CD4-positive, alpha-beta T cell treated with Interferon alpha-2 for 1 hour (primary cell): ENCODE measurements at regions not wholly inside any gene's neighbourhood (a gene's known extent, or its start where the extent isn't known, plus 50 kb on each side); places are given as distances from the start of the nearest gene placed in this dataset.
A peak's percentile ranks its signal among the peaks of the same experiment; 100 is the strongest.
"Not testable (repeated sequence)": the region's sequence is repeated elsewhere in the genome, so short reads cannot be mapped to it uniquely, and the experiment has no call there.

Experiments
- DNase-seq, 2 donors: peaks; one replicate each; pipeline ENCODE4 v3.0.0-alpha.2; 2020 to 2022

DNA sequence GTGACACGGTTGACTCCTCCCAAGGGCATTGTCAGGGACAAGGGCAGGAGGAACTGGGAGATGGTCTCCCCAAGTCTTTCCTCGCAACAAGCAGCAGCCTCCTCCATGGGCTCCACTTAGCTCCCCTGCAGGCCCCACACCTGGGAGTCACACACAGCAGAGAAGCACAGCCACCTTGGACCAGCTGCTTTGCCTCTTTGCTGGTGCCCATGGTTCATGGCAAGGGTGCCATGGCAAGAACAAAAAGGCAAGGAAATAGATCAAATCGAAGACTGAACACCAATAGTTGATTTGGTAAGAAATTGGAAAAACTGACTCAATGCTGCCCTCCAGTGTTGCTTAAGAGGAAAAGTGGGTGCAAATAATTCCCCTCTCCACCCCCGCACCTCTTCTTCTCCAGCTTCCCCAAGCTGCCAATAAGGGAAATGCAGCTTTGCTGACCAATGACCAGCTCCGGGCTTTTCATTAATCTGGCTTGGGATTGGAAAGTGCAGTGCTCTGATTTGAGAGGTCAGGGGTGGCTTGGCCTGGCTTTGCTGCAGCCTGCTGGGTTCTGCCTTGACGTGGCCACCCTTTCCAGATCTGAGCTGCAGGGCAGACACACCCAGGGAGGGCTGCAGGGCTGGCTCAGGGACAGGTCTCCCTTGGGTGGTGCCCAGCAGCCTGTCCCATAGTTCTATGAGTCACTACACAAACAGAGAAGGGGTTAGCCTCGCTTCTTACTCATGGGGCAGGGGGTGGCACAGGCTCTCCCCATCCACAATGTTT lies 162.0 kb downstream of the KLF13 start:
- peak; percentile 58 to 71 for DNase-seq

DNA sequence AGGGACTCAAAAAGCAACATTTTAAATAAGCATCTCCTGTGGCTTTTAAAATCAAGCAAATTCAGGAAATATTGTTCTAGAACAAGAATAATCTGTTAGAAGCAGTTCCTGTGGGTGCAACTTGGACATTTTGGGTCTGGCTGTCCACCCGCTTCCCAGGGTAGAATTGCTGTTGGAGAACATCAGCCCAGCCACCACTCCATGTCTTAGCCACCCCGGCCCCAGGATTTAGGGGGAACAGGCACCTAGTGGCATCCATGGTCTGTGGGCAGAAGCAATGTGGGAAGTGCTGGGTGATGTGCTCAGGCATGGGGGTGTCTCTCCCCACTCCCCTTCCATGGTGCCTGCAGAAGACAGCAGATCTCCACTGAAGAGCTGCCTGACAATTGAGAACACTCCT lies 162.6 kb downstream of the KLF13 start:
- DNase-seq = no peak

DNA sequence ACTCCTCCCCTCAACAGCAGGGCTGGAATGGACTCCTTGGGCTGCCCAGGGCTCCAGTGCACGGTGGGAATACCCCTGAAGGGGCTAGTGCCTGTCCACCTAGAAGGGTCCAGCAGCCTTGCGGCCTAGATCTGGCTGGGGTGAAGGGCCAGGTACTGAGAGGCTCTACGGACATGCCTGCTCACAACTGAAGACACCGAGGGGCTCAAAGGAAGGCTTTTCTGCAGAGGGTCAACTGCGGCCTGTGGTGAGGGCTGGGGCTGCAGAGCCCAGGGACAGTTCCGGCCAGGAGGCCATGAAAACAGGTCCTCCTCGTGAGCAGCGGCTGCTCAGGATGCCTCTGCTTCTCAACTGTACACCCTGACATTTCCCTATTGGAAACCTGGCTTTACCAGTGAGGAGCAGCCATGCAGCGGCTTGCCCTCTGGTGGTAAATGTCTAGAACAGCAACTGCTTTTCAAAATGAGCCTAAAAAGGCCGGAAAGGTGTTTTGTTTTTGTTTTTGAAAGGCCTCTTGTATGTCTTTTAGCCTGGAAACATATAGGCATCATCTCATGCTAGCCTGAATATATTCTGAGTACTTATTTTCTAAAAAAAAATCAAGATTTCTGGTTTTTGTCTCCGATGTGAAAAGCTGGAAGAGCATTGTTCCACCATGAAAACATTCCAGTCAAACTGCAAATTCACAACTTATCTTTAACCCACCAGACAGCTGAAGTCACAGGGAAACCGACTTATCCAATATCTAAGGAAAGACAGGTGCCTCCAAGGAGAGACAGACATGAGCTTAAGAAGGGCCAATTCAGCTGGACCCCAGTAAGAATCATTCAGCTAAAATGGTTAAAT lies 163.4 kb downstream of the KLF13 start:
- DNase-seq = peak; percentile 46 to 67

DNA sequence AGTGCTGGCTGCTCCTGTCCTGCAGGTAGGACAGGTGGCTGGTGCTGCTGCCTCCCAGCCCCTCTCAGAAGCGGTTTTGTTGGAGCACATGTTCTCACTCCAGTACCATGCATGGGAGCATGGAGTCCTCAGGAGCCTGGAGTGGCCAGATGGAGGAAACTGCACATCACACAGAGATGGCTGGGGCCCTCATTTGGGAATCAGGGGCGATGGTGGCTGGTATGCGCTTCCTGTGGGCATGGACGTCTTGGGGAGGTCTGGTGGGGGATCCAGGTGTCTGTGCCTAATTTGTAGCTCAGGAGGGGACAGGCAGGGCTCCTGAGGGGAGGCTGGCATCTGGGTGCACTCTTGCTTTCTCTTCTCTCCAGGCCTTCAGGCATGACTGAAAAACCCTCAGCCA lies 168.2 kb downstream of the KLF13 start:
- DNase-seq = no peak

DNA sequence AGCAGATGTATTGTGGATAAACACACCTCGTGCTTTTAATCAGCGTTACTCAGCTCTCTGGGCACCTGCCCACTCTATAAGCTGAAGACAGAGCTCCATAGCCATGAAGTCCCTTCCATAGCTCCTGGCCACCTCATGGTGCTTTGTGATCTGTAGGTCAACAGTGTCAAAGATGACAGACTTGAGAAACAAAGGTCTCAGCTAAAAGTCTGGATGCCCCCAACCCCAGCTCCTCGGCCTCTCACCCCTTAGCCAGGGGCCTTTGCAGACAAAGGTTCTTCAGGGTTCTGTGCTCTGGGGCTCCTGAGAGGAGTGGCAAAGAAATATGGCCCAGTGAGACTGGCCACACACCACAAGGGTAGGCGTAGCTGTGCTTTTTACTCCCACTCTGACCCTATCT lies 168.6 kb downstream of the KLF13 start:
- no peak for DNase-seq

DNA sequence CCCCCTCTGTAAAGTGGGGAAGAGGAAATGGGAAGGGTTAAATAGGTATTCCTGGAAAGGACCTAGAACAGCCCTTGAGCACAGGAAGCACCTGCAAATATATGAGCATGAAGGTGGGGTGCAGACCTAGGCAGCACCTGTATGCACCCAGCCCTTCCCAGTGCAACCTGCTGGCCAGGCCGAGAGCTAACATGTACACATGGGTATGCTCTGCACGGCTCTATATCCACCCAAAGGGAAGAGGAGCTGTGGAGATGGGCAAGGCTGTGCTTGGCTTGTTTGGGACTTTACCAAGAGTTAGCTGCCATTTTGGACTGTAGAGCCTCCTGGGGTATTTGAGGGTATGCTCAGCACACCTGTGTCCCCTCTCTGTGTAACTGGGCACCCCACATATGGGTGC lies 171.2 kb downstream of the KLF13 start:
- no peak for DNase-seq

DNA sequence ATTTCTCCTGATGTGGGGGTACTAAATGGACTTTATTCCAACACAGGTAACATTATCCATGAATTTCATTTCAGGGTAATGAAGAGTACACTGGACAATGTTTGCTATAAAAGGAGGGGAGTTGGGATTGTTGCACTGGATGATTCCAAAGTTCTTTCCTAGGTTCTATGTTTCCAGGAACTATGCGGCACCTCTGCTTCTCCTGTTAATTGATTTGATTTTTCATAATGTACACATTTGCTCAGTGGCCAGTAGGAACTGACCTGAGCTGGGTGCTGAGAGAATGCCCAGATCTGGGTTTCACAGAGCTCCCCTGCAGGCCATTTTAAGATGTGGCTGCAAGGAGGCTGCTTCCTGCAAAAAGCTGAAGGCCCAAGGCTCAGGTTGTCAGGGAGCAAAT lies 171.7 kb downstream of the KLF13 start:
- DNase-seq = no peak

DNA sequence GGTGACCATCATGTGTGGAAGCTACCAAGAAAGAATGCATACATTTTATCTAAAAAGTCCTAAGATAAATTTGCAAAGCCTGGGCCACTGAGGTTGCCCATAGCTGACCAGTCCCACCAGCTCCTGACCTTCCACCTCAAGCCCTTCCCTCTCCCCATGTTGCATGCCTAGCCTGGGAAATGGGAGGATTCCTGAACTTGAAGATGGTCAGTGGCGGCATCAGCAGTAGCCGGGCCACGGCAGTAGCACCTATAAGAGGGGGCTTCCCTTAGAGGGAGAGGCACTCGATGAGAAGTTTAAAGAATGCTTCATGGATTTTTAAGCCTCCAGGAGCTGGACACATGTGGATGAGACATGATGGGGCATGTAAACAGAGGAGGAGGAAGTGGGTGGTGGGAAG lies 172.1 kb downstream of the KLF13 start:
- DNase-seq = no peak

DNA sequence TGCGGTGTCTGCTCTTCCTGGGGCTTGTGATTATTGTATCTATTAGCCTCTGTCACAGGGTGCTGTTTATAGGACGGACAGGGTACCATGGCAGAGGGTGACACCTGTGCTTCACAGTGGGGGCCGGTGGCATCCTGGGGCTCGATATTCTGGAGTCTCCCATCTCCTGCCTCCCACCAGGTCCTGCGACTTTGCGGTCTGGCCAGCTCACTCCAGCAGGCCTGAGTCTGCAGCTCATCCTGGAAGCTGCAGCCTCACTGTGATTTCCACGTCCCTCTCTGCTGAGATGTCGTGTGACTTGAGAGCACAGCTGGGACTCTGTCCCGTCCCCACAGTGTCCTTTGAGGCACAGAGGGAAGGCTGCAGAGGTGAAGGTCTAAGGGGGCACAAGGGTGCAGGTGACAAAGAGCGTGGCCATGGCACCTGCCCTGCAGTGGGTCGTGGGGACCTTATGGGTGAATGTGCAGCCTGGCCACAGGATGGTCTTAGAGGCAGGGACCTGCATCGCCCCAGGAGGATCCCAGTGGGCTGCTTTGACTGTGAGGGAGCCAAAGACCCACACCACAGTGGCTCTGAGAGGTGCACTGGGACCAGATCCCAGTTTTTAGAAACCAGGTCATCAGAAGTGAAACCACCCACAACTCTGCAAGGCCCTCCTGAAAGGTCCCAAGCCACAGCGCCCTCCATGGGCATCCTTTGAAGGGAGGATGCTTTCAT lies 172.8 kb downstream of the KLF13 start:
- DNase-seq = no peak

DNA sequence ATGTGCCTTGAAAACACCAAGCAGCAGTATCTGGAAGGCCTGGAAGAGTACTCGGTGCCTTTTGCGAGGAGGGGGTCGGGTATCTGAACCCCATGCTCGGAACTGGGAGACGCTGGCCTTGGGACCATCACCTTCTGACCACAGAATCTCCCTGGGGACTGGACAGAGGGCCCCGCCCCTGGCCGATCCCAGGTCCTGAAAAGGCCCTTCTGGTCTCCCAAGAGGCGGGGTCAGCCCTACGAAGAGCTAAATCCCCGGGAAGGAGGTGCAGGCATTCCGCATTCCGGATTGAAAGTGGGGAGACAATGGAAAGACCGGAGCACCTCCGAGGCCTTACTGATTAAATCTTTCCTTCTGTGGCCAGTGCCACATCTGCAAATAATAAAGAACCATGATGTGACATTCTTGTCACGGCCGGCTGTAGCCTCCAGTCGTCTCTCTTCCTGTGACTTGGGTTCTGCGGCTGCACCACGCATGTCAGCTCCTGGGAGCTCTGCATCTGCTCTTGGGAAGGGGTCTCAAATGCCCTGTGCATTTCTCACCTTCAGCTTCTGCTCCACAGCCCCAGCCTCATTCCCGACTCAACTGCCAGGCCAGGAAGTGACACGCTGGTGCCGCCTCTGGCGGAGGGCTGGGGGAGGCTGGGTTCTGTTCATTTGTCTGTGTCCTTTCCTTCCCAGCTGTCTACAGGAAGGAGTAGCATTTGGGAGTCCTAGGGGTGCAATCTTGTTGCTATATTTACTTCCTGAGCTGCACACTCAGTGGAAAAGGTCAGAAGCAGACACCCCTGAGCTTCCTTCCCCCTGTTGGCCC lies 173.5 kb downstream of the KLF13 start:
- DNase-seq = no peak

DNA sequence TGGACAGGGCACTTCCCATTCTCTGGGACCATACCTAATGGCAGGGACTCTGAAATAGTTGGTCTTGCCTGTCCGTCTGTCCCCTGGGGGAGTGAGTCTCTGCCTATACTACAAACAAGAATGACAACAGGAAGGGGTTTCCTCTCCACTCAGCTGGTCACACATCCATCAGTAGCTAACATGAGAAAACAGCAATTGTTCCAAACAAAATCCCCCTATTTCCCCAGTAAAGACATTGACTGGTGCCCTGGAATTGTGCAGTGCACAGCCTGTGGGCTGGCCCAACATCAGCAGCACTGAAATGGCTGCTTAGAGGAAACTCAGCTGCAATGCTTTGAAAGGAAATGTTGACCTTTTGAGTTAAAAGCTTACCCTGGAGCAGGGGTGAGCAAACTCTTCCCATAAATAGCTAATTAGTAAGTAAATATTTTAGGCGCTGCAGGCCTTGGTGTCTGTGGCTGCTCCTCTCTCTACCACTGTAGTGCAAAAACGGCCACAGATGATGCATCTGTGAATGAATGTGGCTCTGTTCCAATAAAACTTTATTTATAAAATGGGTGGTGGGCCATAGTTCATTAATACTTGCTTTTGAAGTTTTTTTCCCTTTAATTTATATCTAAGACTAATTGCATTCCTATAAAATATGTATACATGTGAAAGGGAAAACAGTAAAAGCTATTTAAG lies 174.3 kb downstream of the KLF13 start:
- no peak for DNase-seq

DNA sequence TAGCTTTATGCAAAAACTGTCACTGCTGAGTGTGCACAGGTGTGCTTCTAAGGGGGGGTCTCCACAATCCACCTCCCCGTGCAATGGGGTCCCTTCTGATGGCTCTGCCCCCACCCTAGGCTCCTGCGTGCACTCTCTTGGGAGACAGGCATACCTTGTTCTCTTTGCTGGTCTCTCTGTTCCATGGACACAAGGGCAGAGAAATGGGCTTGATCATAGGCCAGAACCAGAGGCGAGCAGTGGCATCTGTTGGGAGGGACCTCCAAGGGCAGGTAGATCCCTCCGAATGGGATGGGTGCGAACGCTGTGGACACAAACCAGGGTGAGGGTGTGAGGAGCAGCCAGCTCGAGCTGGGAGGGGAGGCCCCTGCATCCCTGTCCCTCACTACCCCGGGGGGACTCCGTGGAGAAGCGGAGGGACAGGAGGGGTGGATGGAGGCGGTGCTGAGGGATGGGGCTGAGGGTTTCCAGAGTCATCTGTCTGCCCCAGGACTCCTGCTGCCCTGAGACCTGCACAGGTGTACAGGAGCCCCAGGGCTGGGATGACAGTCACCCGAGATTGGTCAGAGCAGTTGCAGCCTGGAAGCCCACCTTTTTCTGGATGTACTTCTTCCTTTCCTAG lies 175.0 kb downstream of the KLF13 start:
- no peak for DNase-seq

DNA sequence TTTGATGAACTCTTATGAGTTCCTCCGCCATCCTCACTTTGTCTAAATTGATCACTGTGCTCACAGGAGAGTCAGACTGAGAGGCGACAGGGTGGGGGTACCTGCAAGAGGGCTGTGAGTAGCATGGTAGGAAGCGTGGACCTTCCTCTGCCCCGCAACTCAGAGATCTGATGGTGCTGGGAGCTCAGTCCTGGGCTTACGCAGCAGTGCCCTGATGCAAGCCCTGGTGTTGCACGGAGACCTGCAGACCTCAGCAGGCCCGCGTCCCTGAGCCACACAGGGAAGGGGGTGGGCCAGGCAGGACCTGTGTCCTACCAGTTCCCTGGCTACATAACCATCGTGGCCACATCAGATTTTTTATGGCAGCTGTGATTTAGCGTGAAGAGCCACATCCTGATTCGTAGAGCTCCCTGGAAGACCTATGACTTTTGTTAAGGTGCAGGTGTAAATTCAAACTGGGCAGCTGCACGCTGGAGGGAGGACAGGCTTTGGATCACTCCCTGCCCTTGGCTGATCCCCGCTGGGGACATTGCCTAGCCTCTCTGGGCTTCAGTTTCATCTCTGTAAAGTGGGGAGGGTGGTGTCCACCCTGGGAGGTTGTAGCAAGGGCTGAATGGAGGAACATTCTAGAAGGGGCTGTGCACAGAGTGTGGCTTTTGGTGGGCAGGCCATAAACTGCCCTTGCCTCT lies 176.1 kb downstream of the KLF13 start:
- DNase-seq = no peak

DNA sequence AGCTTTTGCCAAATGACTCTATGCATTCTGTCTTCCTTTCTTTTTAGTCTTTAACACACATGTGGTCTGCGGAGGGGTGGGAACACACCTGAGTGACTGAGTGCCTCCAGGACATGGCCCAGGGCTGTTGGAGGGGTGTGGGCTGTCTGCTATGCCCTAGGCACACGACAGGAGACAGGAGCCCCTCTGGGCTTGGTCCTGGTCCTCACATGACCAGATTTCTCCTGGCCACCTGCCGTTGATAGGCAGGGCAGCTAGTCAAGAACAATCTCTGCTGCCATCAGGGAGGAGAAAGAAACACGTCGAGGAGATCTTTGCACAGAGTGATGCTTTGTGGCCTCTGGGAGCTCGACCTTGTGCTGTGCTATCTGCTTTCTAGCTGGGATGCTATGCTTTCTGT lies 176.6 kb downstream of the KLF13 start:
- DNase-seq = no peak

DNA sequence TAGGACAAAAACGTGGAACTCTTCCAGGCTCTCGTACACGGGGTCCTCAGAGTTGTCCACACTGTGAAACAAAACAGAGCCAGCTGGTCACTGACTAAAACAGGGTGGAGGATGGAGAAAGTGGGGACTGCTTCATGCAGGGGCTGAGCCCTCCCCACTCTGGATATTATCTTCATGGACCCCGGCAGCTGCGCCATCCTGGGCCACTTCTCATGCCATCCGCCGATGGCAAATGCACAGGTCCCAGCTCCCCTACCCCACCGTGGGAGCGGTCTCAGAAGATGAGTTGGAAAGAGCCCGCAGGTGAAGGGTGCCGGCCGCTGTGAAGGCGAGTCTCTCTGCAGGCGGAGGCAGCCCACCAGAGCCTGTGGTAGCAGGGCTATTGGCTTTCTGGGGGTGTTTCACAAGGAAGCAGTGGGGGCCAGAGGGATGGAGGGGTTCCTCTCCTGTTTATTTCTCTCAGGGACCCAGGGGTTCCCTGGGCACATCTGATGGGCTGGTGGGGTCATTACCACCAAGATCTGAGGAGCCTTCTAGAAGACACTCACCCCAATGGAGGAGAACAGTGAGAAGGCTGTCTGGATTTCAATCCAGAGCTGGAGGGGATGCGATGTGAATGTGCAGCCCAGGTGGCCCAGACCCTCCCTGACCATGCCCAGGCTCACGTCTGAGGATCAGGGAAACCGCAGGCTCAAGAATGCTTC lies 177.3 kb downstream of the KLF13 start:
- DNase-seq = no peak

DNA sequence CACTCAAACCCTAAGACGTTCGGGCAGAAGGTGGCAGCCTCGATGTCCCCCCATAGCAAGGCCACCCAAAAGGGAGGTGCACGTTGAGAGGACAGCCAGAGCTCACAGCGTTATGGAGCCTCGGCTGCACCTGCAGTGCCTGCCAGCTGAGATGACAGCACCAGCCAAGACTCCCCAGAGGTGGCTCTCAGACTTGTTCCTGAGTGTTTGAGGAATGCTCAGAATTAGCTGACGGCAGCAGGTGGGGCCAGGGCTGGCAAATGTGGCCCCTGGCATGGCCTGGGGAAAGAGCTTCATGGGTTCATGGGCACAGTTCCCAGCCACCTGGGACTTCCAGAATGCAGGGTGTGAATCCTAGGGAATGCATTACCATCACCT lies 177.8 kb downstream of the KLF13 start:
- no peak for DNase-seq

DNA sequence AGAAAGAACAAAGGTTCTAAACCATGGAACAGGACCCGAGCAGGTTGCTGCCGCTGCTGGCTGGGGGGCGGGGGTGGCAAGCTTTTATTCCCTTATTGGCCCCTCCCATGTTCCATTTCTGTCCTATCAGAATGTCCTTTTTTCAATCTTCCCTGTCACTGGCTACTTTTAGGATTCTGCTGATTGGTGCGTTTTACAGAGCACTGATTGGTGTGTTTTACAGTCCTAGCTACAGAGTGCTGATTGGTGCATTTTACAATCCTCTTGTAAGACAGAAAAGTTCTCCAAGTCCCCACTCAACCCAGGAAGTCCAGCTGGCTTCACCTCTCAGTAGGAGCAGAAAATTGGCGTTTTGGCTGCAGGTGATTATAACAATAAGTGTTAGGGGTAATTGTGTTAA lies 180.9 kb downstream of the KLF13 start:
- DNase-seq = not testable (repeated sequence)

DNA sequence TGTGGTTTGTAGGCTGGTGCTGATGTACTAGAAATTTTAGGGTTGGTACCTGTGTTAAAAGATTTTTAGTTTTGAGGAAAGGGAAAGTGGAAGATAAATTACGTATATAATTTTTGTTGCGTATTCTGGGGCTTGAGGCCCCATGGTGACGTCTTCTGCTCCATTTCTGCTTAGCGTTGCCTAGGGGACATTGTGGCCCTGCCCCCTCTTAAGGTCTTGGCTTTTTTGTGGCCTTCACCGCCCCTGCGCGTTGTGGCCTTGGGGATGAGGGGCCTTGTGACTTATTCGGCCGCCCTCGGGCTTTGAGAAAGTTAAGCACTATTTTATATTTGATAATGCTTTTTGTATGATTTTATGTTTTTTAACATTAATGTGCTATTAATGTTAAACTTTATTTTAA lies 182.0 kb downstream of the KLF13 start:
- DNase-seq = no peak

DNA sequence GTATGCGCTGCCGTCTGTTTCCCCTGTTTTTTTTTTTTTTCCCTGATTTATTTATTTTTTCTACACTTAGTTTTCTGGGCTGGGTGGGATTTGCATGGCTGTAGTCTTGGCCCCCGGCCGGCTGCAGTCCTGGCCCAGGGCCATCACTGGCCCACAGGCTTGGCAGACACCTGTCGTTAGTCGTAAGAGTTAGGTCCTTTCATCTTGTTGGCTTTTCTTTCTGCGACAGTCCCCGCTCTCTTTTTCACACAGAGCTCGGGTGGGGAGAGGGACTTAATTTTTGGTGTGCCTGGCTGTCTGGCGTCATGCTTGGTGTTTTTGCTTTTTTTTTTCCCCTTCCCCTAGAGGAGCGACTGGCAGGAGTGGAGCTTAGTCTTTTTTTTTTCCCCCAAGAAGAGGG lies 183.4 kb downstream of the KLF13 start:
- no peak for DNase-seq

DNA sequence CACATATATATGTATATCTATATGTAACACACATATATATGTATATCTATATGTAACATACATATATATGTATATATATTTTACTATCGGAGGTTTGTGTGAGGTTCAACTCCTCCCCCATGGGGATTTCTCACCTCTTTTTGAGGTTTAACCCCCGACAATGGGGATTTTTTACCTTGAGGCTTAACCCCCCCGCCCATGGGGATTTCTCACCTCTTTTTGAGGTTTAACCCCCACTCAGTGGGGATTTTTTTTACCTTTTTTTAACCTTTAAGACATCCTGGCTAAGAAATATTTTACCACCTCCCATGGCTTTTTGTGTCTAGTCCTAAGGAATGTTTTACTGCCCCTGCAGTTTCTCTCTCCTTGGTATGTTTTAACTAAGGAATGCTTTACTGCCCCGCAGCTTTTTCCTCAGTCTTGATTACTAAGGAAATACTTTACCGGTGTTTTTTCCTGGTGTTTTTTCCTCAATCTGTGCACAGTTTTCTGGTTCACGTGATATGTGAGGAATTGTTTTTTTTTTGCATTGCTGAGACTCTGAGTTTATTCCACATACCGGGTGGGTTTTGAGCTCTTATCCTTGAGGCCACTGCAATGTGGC lies 185.2 kb downstream of the KLF13 start:
- peak; percentile 48 to 66 for DNase-seq
